HG03442 (cell line): ENCODE measurements at regions not wholly inside any gene's neighbourhood (a gene's known extent, or its start where the extent isn't known, plus 50 kb on each side); places are given as distances from the start of the nearest gene placed in this dataset.
"Not testable (repeated sequence)": the region's sequence is repeated elsewhere in the genome, so short reads cannot be mapped to it uniquely, and the experiment has no call there.

ENCODE experiments used
- ATAC-seq: cut with Tn5 transposase; IDR thresholded peaks from one replicate; pipeline ENCODE4 v1.9.1; 2021; ENCODE audit warnings: mild to moderate bottlenecking, moderate library complexity; ENCODE audit not compliant: unreplicated experiment

- ATAC-seq = peak; percentile 72
Observed at GRCh38 chr20:16801919-16802651, 53.9 kb downstream of the OTOR start.

- no peak for ATAC-seq
Observed at GRCh38 chr20:16802652-16802935, 54.4 kb downstream of the OTOR start.

- ATAC-seq = no peak
Observed at GRCh38 chr20:16803965-16804792, 56.0 kb downstream of the OTOR start.

DNA sequence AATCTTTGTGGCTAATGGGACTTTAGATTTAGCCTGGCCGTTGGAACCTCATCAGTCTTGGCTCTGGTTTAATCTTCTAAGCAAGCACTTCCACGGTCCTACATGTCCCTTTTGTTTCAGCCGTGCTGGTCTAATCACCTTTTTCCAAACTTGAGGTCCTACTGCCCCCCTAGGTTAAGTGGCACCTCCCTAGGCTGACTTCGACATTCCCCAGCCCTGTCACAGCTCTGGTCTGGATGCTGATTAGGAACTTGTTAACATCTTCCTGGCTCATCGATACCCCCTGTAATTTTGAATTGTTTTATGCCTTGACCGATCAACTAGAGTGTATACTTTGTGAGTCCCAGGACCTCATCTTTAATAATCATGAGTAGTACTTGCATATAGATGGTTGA lies 56.6 kb downstream of the OTOR start:
- no peak for ATAC-seq

DNA sequence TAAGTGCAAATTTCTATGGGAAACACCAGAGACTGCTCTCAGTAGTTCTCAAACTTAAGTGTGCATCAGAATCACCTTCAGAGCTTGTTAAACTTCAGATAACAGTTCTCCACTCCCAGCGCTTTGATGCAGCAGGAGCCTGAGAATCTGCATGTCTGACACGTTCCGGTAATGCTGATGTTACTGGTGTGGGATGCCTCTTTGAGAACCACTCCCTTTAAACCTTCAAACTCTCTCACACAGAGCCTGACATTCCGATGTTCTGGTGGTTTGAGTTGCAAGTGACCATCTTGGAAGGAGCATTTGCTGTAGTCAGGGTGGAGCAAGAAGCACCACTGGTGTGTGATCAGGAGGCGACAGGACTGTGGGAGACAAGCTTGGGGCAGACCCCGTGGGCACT lies 57.9 kb downstream of the OTOR start:
- no peak for ATAC-seq

DNA sequence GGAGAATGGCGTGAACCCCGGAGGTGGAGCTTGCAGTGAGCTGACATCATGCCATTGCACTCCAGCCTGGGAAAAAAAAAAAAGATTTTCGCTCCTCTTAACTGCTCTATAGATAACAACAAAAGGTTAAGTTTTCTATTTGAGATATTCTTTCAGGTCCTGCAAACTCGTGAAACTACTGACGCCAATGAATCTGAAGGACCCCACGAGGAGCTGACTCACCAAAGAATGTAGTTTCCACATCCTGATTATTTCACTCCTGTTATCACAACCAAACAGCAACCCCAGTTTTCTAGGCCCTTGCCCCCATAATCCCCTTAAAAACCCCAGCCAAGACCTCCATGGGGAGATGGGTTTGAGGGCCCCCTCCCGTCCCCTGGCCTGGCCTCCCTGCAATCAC lies 58.7 kb downstream of the OTOR start:
- no peak for ATAC-seq

- no peak for ATAC-seq
Observed at GRCh38 chr20:16808796-16809195, 60.6 kb downstream of the OTOR start.

GRCh38 chr20:16810216-16810615 lies 62.1 kb downstream of the OTOR start:
- ATAC-seq = no peak

- ATAC-seq = no peak
Observed at GRCh38 chr20:16816192-16816591, 68.0 kb downstream of the OTOR start.

DNA sequence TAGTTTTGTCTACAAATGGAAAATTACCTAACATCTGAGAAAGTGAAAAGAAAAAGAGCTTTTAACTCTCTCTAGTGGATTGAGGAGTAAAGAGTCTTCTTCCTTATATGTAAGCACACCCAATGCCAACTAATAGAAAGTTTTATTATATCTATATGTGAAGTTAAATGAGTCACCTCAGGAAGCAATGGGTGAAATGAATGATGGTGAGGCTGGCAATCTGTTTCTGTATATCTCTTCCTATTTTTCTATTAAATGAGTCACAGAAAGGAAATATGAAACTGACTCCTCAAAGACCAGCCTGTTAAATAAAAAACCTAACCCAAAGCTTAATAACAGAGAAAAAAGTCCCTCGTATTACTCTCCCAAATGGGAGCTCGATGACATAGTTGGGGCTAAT lies 71.3 kb downstream of the OTOR start:
- ATAC-seq = no peak

DNA sequence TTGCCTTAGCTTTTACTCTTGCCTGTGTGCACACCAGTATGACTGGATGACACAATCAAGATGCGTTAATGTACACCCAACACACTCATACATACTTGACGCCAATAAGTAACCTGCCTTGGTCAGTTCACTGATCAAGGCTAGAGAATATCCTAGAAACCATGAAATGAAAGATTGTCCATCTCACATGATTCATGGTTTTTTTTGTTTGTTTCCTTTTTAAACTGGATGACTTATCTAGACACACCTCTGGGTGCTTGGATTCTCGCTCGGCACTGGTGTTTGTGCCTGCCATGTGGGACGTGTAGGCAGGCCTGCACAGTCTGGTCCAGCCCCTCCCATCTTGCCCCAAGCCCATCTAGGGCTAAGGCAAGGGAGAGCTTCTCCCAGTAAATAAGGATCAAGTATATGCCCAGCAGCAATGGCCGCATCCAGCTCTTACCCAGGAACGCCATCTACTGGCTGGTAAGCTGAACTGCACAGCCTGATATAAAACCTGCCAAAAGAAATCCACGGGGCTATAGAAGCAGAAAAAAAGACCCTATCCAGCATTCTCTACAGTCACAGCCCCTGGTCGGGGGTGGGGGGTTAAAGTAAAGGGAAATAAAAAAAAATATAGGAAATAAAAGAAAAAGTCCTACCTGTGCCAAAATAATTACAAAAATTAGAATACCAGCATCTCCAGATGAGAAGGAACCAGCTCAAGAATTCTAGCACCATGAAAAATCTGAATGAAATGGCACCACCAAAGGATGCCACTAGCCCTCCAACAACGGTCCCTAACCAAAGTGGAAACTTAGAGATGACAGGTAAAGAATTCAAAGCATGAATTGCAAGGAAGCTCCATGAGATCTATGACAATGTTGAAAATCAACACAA lies 73.3 kb downstream of the OTOR start:
- peak; percentile 71 for ATAC-seq

DNA sequence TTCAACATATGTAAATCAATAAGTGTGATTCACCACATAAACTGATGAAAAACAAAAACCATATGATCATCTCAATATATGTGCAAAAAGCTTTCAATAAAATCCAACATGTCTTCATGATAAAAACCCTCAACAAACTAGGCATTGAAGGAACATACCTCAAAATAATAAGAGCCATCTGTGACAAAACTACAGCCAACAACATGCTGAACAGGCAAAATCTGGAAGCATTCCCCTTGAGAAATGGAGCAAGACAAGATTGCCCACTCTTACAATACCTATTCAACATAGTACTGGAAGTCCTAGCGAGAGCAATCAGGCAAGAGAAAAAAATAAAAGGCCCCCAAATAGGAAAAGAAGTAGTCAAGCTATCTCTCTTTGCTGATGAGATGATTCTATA lies 76.5 kb downstream of the OTOR start:
- no peak for ATAC-seq

DNA sequence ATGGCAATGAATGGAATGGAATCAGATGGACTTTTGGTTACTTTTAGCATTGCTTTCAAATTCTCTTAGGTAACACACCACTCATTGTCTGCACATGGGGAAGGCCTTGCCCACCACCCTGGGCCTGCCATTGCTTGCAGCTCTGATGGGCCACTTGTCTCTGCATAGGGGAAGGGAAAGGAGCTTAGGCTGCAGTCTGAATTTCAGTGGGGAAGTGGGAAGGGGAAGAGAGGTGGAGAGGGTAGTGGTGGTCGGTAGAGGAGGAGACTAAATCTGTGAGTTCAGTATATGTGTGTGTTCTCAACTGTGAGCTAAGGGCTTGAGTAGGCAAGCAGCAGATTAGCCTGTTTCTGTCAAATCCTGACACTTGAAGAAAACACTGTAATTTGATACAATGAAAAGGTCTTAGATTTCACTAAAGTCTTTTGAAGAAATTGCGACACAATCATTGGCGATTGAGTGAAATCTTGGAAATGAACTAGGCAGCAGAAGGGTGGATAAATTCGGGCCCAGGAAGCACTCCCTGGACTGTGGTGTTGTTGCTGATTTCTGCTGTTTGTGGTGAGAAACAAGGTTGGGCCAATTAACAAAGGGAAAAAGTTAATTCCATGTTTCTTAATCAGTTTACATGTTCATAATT lies 80.6 kb downstream of the OTOR start:
- ATAC-seq = no peak

GRCh38 chr20:16835690-16836089 lies 87.5 kb downstream of the OTOR start:
- ATAC-seq = not testable (repeated sequence)

- no peak for ATAC-seq
Observed at GRCh38 chr20:16842486-16843120, 94.4 kb downstream of the OTOR start.

GRCh38 chr20:16844406-16844805 lies 96.2 kb downstream of the OTOR start:
- ATAC-seq = no peak

GRCh38 chr20:16846006-16846405 lies 97.8 kb downstream of the OTOR start:
- ATAC-seq = no peak

- ATAC-seq = no peak
Observed at GRCh38 chr20:16848061-16848460, 99.9 kb downstream of the OTOR start.

DNA sequence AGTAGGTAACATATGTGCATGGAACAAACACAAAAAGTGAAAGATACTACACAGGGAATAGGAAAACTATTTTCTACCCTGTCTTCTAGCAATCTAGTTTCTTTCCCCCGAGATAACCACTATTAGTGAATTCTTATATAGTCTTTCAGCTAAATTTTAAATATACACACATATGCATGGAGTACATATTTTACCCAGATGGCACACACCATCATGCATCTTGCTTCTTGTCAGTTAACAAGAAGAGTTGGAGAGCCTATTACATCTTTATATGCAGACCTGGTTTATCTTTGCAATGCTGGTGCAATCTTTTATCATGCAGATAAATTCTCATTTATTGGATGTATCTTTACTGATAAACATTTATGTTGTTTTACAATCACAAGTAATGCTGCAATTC lies 100.4 kb downstream of the OTOR start:
- no peak for ATAC-seq

DNA sequence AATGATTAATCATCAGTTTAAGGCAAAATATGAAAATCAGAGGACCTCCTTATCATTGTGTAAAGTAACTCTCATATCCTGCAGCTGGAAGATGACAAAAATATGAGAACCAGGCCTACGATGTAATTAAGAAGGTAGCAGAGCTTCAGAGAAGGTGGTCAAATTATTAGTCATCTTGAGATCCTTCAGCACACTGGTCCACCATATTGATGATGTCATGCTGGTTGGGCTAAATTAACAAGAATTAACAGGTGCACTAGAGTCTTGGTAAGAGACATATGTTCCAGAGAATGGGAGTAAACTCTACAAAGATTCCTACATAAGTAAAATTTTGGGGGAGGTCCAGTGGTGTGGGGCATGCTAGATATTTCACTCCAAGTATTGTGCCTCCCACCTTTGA lies 112.8 kb downstream of the OTOR start:
- ATAC-seq = no peak

DNA sequence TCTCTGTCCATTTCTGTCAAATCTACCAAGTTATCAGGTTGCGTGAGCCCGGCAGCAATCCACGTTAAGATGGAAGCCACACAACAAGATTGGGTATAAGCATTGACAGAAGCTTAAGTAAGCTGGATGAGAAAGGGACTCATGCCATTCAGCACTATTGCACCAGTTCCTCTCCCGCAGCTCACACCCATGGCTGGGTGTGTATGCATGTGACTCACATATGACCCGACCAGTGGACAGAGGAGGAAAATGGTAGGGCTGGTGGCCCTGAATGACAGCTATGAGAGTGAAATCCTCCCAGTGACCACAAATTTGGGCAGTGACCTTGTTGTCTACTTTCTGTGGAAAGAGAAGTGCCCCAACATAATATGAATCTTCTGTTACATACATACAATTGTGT lies 113.5 kb downstream of the OTOR start:
- ATAC-seq = no peak
